ENCODE measurements at regions not wholly inside any gene's neighbourhood (a gene's known extent, or its start where the extent isn't known, plus 50 kb on each side); places are given as distances from the start of the nearest gene placed in this dataset.

DNA sequence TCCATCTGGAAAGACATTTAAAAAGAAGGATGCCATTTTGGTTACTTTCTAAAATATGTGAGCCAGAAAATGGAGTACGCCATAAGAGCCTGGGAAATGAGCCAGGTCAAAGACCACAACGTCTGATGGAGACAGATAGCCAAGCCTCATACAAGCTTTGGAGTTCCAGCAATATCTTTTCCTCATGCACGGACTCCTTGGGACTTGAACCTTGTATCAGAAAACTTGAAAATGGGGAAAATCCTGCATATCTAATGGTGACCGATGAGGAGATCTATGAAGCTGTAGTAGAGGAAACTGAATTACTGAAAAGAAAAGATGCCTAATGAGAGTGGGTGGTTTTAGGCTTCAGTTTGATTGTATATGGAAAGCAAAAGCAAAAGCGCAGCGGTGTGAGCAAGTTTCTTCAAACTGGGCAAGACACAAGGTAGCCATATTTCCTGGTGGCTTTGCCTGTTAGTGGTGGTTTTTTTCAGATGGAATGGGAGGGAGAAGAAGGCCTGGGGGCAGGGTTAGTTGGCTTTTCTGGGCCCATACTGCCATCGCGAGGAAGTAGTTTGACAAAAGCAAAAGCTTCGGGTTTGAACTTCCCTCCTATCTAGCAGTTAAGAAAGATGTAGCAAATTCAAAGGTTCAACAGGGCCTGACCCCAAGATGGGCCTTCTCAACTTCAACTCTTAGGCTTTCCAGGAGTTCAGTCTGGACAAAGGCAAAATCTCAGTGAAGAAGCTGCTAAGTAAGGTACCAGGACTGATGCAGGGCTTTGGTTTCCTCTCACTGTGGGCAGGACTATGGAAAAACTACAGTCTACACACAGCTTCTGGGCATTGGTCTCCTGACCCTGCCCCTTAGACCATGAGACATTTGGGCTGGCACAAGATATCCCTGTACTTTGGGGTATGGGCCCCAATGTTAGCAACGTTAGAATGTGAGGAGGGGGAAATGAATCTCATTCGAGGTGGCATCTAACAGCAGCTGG, 210.0 kb upstream of the STK26 start:
- Histone ChIP-seq H3K4me1 (0 out of 2 replicates have a peak, but pooled peaks cover 4% of the 10 kb centered on the region), H3K4me2 (peak overlapping the region; percentile 44), H3K27me3 (0 out of 2 replicates have a peak, but pooled peaks cover 3% of the 10 kb centered on the region), H4K20me1 (peaks cover 7% of the 10 kb centered on the region; the same call in 1 of the 2 replicates), H3K9ac (0 out of 2 replicates have a peak overlapping the region, but pooled peaks have one; percentile 8), H3K9me3 (no peaks in the 10 kb centered on the region), H3K4me3 (peak overlapping the region; percentile 61), H3K36me3 (peaks cover 56% of the 10 kb centered on the region), H3K27ac (peak overlapping the region; percentile 63)
- no peak for TF ChIP-seq Cebpa-rat (IDR thresholded peaks at IDR 0.05)

DNA sequence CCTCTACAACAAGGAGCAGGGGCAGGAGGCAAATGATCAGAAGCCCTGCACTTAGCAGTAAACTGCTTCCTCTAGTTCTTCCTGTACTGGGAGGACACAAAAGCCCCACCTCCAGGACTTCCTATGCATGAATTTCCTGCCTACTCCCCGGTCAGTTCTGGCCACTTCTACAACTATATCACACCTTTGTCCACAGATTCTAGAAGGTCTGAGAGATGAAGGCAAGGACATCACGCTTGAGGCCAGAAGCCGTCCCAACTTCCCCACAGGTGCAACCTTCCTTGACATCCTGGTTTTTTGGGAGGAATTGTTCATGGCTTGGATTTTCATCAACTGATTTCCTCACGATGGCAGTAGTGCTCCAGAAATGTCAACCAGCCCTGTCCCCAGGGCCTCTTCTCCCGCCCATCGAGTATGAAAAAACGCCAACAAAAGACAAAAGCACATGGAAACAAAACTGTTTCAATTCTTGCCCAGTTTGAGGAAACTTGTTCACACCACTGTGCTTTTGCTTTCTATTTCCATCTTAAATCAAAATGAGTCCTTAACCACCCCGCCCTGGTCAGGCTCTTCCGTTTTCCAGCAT, 206.5 kb upstream of the STK26 start:
- H3K36me3 ChIP-seq: peaks cover 65% of the 10 kb centered on the region
- 0 out of 2 replicates have a peak overlapping the region, but pooled peaks have one; percentile 29 for H3K27ac ChIP-seq
- peak overlapping the region; percentile 60 for H3K4me3 ChIP-seq
- no peaks in the 10 kb centered on the region for H3K27me3 ChIP-seq
- 0 out of 2 replicates have a peak, but pooled peaks cover 4% of the 10 kb centered on the region for H3K4me1 ChIP-seq
- no peaks in the 10 kb centered on the region for H3K9me3 ChIP-seq
- peaks cover 7% of the 10 kb centered on the region; the same call in 1 of the 2 replicates for H4K20me1 ChIP-seq
- no peak overlapping the region for H3K9ac ChIP-seq
- TF ChIP-seq Cebpa-rat (IDR thresholded peaks at IDR 0.05): no peak
- H3K4me2 ChIP-seq: peak overlapping the region; percentile 71

DNA sequence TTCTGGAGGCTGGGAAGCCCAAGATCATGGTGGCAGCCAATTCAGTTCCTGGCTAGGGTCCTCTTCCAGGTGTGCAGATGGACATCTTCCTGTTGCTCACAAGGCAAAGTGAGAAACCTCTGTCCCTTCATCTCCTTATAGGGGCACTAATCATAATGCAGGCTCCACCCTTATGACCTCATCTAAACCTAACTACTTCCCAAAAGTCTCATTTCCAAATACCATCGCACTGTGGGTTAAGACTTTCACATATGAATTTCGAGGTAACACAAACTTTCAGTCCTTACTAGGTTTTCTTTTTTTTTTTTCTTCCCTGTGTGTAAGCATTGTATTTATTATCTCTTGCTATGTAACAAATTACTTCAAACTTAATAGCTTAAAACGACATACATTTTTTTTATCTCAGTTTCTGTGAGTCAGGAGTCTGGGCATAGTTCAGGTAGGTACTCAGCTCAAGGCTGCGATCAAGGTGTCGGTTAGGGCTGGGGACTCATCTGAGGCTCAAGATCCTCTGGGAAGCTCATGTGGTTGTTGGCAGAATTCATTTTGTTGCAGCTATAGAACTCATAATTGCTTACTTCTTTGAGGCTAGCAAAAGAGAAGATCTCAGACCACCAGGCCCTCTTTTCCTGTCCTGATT, 204.7 kb upstream of the STK26 start:
- Histone ChIP-seq H3K27ac (no peak overlapping the region), H4K20me1 (peaks cover 24% of the 10 kb centered on the region; the same call in 1 of the 2 replicates), H3K27me3 (no peaks in the 10 kb centered on the region), H3K4me3 (no peak overlapping the region), H3K36me3 (peaks cover 77% of the 10 kb centered on the region), H3K4me2 (no peak overlapping the region), H3K9me3 (no peaks in the 10 kb centered on the region), H3K9ac (no peak overlapping the region), H3K4me1 (0 out of 2 replicates have a peak, but pooled peaks cover 9% of the 10 kb centered on the region)
- no peak for TF ChIP-seq Cebpa-rat (IDR thresholded peaks at IDR 0.05)

DNA sequence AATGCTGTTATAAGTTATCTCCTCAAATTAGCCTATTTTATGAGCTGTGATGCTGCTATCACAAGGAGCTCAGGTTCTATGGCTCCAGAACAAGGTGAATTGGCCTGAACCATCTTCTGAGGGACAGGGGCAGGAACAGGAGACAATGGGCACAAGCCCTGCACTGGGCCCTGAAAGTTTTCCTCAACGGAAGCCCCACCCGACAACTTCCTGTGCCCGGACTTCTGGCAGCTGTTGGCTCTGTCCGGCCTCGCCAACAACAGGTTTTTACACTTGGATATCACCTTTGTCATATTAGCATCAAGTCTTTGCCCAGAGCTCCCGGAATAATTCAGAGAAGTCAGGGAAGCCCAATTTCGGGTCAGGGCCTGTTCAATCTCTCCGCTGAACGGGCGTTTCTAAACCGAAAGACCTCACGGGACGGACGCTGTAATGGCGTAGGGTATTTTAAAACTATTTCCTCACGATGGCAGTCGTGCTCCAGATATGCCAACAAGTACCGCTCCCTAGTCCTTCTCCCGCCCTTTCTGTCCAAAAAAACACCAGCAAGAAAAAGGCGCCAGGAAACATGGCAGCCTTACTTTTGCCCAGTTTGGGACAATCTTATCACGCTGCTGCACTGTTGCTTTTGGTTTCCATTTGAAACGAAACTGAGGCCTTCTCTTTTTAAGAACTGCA, 201.0 kb upstream of the STK26 start:
- no peak for TF ChIP-seq Cebpa-rat (IDR thresholded peaks at IDR 0.05)
- peak overlapping the region; percentile 60 for H3K4me3 ChIP-seq
- peaks cover 58% of the 10 kb centered on the region for H4K20me1 ChIP-seq
- H3K36me3 ChIP-seq: peaks cover 71% of the 10 kb centered on the region
- peak overlapping the region; percentile 84 for H3K27ac ChIP-seq
- H3K9ac ChIP-seq: peak overlapping the region; percentile 77
- peak overlapping the region; percentile 75 for H3K4me2 ChIP-seq
- H3K4me1 ChIP-seq: peaks cover 23% of the 10 kb centered on the region
- H3K9me3 ChIP-seq: no peaks in the 10 kb centered on the region
- no peaks in the 10 kb centered on the region; the same call in 1 of the 2 replicates for H3K27me3 ChIP-seq

DNA sequence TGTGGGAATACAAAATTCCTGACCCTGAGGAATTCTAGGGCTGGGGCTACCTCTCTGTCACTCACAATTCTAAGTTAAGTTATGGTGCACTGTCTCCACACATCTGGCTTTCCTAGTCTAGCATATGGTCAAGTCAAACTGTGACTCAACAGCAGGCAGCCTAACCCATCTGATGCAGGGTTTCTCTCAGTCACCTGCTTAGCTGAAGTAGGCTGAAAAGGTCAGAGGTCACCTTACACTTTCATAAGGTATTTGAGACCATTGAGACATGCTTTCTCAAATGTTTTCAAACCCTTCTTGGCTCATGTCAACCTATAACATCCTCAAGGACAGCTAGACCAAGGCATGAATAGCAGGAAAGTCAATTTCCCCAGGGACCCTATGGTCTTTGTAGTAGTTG, 196.5 kb upstream of the STK26 start:
- Histone ChIP-seq H3K4me1 (peaks cover 36% of the 10 kb centered on the region), H3K27me3 (no peaks in the 10 kb centered on the region; the same call in 1 of the 2 replicates), H3K36me3 (peaks cover 33% of the 10 kb centered on the region), H4K20me1 (peaks cover 79% of the 10 kb centered on the region), H3K4me3 (no peak overlapping the region), H3K9me3 (no peaks in the 10 kb centered on the region), H3K4me2 (peak overlapping the region; percentile 68), H3K27ac (no peak overlapping the region), H3K9ac (peak overlapping the region; percentile 64; the same call in 1 of the 2 replicates)
- no peak for TF ChIP-seq Cebpa-rat (IDR thresholded peaks at IDR 0.05)

DNA sequence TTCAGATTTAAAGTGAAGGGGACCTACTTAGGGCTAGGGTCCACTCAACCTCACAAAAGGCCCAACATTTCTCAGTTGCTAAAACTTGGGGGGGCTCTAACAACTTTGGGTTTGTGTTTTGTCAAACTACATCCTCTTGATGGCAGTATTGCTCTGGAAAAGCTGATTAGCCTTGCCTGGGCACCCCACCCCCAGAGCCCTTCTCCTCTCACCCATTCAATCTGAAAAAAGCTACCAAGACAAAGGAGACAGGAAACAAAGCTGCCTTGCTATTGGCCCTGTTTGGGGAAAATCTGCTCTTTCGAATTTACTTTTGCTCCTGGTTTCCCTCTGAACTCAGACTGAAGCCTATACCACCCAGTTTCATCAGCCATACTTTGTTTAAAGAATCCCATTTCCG, 195.2 kb upstream of the STK26 start:
- no peak for TF ChIP-seq Cebpa-rat (IDR thresholded peaks at IDR 0.05)
- Histone ChIP-seq H4K20me1 (peaks cover 77% of the 10 kb centered on the region), H3K4me2 (peak overlapping the region; percentile 68), H3K4me3 (peak overlapping the region; percentile 61), H3K9ac (peak overlapping the region; percentile 64), H3K4me1 (peaks cover 41% of the 10 kb centered on the region), H3K36me3 (peaks cover 20% of the 10 kb centered on the region), H3K27me3 (peaks cover 5% of the 10 kb centered on the region; the same call in 1 of the 2 replicates), H3K9me3 (no peaks in the 10 kb centered on the region), H3K27ac (peak overlapping the region; percentile 71)

DNA sequence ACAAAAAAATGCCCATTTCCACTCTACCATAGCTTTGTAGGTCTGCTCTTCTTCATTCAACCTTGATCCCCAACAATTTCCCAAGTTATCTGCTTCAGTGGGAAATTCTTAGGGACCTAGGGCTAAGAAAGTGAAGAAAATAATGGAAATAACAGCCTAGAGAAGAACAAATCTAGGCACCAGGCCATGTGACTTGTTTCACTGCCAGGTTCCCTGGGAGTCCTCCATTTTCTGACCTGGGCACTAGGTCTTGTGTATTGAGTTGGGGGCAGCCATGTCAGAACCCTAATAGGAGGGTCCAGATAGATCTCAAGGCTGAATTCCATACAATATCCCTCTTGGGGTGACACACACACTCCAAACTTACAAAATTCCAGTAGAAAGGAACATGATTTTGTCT, 194.6 kb upstream of the STK26 start:
- Histone ChIP-seq H3K9ac (peak overlapping the region; percentile 64), H3K27ac (peak overlapping the region; percentile 71), H3K36me3 (peaks cover 14% of the 10 kb centered on the region), H3K4me3 (peak overlapping the region; percentile 61), H3K27me3 (peaks cover 5% of the 10 kb centered on the region; the same call in 1 of the 2 replicates), H3K4me2 (peak overlapping the region; percentile 68), H4K20me1 (peaks cover 75% of the 10 kb centered on the region), H3K4me1 (peaks cover 36% of the 10 kb centered on the region), H3K9me3 (no peaks in the 10 kb centered on the region)
- TF ChIP-seq Cebpa-rat (IDR thresholded peaks at IDR 0.05): no peak

DNA sequence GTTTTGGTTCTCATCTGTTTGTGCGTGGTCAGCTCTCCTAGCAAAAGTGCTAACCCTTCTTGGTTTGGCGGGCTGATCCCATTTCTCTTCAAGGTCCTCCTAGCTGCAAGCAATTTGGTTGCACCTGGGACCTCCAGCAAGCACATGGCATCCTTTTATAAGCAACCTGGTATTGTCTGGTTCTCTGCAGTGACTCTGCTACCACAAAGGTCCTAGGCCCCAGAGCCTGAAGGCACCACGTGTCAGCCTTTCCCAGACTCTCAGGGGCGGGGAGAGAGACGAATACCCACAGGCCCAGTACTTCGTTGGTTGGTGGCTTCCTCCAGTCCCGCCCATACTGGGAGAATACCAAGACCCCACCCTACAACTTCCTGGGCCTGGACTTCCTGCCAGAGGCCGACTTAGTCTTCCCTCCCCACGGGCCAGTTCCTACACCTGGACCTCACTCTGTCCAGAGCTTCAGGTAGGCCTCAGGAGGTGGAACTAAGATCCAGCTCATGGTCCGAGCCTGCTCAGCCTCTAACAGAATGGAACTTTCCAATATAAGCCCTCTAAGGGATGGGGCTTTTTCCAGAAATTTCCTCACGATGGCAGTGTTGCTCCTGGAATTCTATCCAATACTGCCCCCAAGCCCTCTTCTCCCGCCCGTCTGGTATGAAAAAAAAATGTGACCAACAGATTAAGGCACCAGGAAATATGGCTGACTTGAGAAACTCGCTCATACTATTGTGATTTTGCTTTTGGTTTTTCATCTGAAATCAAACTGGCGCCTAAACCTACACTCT, 192.5 kb upstream of the STK26 start:
- Histone ChIP-seq H3K27me3 (peaks cover 15% of the 10 kb centered on the region), H3K9ac (peak overlapping the region; percentile 76), H3K9me3 (no peaks in the 10 kb centered on the region), H3K4me2 (peak overlapping the region; percentile 85), H3K27ac (peak overlapping the region; percentile 71), H3K36me3 (peaks cover 8% of the 10 kb centered on the region; the same call in 1 of the 2 replicates), H4K20me1 (peaks cover 58% of the 10 kb centered on the region), H3K4me3 (peak overlapping the region; percentile 61), H3K4me1 (peaks cover 35% of the 10 kb centered on the region)
- no peak for TF ChIP-seq Cebpa-rat (IDR thresholded peaks at IDR 0.05)
